ENCODE measurements at regions not wholly inside any gene's neighbourhood (a gene's known extent, or its start where the extent isn't known, plus 50 kb on each side); places are given as distances from the start of the nearest gene placed in this dataset.

DNA sequence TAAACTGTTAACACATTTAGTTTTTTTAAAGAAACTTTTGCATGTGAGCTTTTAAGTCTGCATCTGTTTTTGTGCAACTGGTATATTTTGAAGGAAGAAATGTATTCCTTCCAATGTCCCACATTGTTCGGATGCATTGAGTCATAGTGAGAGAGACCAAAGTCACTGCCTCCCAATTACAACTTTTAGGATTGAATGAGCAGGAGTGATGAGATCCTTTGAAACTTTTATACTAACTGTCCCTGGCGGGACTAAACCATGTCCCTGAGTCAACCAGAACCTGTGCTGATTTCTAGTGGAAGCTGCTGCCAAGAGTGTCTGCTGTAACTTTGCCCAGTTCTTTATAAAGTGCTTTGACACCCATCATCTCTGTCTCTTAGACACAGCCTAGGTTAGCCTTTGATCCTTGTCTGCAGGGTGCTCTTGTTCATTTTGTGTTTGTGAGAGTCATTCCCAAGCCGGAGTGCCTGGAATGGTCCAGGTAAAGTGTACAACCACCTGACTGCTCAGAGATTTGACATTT lies 122.7 kb downstream of the ZNF518B start:
- DNase-seq (ENCODE audit: low spot score): no peak

DNA sequence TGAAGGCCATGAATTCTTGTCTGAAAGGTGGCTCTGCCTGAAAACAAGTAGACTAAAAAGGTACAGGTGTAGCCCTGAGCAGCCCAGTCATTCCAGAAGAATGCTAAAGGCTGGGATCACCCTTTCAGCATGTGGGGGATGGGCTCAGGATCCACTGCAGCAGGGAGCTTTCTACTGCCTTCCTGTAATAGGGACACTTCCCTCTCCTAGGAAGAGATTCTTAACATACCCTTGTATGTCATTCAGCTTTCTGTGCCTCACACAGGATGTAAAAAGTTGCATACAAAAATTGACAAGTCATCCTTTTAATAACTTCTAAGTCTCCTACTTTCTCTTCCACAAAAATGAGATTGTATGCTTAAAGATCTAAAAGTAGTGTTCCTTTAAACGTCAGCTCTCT lies 123.3 kb downstream of the ZNF518B start:
- DNase-seq (ENCODE audit: low spot score): no peak

DNA sequence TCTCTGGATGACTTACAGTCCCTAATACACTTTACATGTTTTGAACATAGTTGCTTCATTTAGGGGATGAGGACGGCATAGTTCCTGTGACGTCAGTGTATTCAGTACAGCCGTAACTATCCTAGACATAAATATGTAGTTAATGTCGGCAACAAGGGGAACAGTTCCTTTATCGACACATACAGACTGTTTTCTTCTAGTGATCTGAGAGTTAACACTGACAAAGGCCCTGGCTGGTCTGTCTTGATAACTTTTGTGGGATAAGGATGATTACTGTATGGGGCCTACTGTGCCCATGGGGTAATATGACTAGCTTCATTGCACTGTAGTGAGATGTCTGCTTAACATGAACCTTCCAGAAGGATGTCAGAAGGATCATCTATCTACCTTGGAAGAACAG lies 131.2 kb downstream of the ZNF518B start:
- no peak for DNase-seq (ENCODE audit: low spot score)

DNA sequence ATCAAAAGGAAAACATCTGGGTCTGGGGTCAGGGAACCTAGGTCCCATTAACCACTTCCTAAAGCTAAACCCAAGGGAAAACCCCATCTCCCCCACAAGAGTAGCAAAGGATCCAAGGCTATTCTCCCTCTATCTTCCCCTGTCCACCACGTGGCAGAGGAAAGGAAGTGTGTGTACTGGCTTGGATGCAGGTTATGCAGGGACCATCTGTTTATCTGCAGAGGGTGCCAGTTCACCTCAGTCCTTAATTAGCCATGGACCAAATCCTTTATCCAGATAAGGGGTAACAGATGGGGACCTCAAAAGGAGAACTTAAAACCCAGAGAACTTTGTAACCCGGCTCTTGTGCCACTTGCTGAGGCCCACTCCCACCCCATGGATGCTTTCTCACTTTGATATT lies 135.3 kb downstream of the ZNF518B start:
- DNase-seq (ENCODE audit: low spot score): no peak

DNA sequence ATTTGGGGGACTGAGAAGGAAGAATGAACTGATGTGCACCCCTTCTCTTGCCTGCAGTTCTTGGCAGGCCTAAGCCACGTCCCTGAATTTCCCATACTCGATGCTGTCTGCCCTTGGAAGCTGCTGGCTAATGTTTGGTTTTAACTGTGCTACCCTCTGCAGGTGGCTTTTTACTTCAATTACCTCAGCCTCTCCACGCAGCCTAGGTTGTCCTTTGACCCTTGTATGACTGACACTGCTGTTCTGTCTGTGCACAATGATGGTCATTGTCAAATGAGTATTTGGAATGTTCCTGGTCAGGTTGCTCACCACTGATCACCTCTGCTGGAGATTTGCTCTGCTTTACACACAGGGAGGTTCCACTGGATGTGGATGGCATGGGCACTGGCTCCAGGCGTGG lies 137.1 kb downstream of the ZNF518B start:
- no peak for DNase-seq (ENCODE audit: low spot score)

DNA sequence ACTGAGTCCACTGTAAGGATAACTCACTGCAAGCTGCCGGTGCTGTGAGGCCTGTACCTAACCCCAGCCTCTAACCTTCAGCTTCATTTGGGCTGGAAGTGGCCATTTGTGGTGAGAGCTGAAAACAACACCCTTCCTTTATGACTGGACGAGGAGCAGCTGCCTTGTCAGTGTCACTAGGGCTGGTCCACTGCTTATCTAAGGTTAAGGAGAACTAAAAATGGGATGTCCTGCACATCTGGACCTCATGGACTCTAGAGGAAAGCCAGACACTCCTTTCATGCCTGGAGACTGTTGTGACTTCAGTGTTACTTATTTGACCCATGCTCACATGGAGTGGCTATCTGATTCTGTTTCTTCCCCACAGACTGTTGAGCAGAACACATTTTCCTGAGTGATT lies 139.9 kb downstream of the ZNF518B start:
- no peak for DNase-seq (ENCODE audit: low spot score)

DNA sequence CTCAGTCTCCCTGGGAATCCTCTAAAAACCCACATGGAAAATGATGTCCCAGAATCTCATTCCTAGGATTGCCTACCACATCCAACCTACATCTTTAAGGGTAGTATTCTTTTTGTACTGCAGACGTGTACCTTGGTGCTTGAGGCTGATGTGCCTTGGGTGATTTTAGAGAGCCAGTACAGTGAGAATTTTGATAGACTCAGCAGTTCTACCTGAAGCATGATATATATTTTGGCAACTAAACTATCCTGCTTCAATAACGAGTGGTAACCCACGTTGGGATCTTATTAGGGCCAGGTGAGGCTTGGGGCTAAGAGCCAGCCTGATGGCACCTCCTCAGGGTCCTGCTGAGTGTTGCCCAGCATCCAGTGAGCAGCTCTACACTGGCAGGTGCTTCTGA lies 140.4 kb downstream of the ZNF518B start:
- DNase-seq (ENCODE audit: low spot score): no peak

DNA sequence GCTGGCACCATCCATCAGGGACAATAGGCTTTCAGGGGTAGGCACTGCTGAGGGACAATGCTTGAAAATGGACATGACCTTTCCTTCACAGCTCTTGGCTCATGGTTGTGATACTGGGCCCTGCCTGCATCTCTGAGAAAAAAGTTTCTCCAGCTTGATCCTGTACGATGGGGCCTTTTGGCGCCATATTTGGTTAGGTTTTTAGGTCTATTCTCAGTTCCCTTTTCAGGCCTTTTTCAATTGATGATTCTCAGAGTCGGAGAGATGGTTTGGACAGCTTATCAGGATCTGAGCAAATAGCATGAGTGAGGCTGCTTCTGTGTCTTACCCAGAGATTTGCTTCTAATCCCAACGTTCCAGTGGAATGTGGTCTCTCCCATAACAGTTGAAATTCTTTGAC lies 141.6 kb downstream of the ZNF518B start:
- no peak for DNase-seq (ENCODE audit: low spot score)

DNA sequence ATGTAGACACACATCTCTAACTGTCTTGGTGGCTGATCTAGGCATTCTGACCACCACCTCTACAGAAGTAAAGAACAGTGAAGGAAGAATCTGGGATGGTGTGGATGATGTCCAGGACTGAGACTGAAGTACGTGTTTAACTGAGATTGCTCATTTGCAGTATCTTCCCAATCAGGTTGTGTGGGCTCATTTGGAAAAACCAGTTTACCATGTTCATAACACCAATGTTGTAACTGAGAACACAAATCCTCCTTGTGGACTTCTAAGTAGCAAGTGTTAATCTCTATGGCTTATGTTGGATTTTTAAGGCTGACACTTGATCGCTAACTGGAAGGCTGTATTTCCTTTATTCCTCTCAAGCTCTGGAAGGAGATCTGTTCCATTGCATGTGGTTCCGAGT lies 144.7 kb downstream of the ZNF518B start:
- no peak for DNase-seq (ENCODE audit: low spot score)

DNA sequence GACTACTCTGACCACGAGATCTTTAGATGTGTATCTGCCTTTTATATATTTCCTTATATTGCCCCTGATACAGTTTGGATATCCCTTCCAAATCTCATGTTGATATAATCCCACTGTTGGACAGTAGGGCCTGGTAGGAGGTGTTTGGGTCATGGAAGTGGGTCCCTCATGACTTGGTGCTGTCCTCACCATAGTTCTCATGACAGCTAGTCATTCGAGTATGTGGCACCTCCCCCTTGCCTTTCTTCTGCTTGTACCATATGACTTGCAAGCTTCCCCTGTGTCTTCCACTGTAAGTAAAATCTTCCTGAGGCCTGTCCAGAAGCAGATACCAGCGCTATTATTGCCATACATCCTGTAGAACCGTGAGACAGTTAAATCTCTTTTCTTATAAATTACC lies 145.3 kb downstream of the ZNF518B start:
- no peak for DNase-seq (ENCODE audit: low spot score)

DNA sequence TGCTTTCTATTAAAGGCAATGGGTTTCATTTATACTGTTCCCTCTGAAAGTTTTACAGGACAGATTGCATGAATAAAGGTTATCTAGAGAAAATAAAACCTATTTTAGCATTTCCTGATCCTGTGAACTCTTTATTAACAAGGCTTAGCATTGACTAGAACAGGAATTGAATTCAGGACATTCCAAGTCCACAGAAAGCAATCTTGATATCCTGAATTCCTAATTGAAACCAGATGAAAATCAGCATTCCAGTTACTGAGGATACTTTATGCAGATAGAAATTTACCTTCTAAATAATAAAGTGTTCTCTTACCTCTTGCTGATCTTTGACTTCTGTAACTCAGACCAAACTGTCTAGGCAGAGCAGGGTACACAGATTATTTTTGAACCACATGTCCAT lies 151.4 kb downstream of the ZNF518B start:
- no peak for DNase-seq (ENCODE audit: low spot score)

DNA sequence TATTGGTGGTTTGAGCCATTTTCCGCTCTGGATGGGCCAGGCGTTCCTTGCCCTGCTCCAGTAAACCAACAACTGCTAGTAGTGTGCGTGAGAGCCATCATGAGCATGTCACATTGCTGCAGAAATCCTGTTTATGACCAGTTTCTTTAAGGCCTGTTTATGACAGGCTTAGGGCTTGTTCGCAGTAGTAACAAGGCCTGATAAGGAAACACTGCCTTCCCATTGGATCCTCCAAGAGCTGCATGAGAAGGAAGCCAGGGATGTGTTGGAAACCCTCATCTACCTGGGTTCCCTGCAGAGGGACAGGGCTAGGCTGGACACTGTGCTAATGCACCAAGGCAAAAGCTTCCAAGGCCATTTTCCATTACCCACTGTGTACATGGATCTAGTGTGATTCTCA lies 153.9 kb downstream of the ZNF518B start:
- DNase-seq (ENCODE audit: low spot score): no peak

DNA sequence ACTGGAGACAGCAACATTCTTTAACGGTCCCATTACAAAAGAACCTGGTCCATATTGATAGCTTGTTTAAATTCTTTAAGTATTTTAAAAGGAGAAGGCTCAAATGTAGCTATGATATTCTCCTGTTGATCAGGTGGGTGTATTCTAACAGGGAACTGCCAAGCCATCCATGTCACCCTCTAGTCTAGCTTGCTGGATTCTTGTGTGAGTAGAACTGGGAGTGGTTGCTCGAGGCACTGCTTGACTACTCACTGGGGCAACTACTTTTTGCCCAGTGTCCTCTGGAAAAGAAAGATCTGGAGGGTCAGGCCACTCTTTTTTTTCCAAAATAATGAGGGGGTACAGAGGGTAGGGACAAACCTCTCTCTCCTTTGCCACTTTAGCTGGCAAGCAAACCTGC lies 155.1 kb downstream of the ZNF518B start:
- no peak for DNase-seq (ENCODE audit: low spot score)

DNA sequence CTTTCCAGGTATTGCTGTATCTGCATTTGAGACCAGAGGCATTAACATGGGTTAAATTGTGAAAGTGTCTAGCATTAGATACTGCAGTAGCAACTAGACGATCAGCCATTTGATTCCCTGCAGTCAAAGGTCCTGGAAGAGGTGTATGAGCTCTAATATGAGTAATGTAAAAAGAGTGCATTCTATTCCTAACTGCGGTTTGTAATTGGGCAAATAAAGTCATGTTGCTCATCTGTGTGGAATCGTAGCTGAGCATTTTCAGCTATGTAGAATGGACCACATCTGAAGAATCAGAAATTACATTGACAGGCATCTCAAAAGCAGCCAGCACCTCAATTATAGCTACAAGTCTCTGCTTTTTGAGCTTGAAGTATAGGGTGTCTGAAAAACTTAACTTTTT lies 157.6 kb downstream of the ZNF518B start:
- DNase-seq (ENCODE audit: low spot score): no peak

DNA sequence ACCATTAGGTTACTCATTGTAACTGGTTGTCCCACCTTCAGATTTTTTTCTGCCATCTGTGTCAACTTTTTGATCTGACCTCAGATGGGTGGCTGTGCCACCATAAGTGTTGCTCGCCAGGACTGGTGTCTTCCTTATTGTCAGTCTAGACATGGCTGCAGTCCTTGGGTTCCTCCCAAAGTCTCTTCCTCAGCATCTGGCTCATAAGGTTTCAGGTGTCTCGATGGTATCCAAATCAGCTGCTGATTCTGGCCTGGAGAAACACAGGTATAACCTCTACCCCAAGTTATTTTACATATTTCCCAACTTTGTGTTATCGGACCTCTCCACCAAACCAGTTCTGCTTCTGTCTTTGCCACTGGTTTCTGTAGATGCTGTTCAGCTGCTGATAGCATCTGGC lies 158.5 kb downstream of the ZNF518B start:
- no peak for DNase-seq (ENCODE audit: low spot score)

DNA sequence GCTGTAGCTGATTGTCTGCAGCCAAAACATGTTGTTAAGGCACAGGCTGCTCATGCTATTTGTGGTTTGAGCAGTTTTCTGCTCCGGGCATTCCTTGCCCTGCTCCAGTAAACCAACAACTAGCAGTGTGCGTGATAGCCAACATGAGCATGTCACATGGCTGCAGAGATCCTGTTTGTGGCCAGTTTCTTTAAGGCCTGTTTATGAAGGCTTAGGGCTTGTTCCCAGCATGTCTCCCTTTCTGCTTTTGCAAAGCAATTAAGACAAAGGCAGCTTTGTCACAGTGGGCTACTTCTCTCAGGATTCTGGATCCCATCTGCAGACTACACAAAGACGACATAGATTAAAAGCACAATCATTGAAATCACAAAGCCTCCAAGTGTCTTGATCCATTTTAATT lies 160.5 kb downstream of the ZNF518B start:
- DNase-seq (ENCODE audit: low spot score): peak; percentile 51

DNA sequence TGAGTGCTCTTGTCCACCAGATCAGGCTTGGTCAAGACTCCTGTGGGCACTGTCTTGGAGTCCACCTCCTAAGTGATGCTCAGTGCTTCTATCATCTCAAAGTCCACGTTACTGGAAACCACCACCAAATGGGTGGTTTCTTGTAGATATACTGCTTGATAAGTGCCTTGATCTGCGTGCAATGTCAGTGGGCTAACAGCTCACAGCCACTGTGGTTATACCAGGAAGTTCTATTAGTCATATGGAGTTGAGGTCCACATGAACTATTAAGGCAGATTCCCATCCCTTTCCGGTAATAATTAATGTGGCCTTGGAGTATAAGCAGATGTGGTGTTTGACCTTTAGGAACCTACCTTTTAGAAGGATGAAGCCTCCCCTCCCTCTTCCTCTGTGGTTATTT lies 161.9 kb downstream of the ZNF518B start:
- DNase-seq (ENCODE audit: low spot score): no peak

DNA sequence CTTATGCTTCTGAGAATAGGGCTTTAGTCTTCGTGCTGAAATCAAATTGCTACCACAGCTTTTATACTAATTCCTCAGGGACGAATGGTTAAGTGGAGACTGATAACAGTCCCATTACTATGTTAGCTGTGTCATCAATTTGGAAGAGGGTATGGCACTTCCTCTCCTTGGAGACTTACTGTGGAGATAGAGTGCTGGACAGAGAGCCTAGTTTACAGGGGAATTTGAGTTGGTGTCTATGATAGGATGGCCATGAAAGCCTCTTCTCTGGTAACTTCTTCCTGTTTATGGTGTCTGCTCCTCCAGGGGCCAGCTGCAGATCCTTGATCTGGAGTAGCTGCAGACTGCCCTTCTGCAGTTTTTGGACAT lies 167.7 kb downstream of the ZNF518B start:
- no peak for DNase-seq (ENCODE audit: low spot score)

DNA sequence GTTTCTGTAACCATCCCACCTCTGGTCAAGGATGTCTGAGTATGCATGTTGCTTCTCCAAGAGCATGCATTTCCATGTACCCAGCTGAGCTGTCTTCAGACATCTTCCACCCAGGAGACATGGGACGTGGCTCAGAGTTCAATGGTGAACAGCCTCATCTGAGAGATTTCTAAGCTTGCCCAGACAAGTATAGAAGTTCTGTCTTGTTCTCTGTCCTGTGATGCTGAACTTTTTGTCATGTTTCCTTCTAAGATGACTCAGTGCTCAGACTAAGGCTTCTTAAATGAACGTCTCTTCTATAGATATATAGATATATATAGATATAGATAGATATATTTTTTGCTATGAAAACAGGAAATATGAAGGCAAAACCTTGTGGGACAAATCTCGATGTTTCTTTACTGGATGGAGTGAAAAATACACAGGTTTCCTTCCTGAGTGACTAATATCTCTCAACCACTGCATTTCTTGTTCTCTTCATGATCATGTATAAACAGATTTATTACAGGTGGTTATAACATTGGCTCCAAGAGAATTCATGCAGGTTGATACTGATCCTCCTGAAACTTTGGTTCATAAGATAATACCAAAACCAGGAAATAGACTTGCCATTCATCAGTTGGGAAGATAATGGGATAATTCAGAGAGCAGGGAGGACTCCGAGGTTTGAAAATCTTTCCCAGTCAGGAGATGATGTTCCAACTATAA lies 168.2 kb downstream of the ZNF518B start:
- no peak for DNase-seq (ENCODE audit: low spot score)

DNA sequence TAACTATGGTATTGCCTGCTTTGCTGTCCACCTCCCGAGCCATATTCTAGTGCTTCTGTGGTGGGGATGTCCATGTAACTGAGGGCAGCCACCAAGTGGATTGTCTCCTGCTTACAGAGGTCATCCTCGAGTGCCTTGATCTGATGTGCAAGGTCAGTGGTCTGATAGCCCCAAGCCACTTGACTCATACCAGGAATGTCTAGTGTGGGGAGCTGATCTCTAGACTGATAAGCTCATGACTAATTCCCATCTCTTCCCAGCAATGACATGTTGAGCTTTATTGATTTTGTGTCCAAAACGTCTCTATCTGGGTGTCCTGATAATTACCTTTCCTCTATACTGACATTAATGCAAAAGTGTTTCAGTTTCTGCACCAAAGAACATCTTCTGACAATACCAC lies 168.4 kb upstream of the WDR1 start:
- no peak for DNase-seq (ENCODE audit: low spot score)

DNA sequence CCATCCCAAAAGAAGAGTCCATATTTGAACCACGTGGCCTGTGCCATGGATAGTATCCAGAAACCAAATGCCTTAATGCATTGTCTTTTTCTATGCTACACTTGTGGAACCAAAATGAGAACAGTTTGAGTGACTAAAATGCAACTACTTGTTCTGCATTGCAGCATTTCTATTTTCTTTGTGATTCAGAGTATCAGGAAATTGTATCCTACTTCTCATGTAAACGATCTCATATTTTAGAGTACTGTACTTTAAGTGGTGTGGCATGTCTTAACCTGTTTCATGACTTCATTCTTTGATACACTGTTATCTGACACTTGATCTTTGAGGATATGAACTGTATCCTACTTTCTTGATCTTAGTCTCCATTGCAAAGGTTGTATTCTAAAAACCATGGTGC lies 167.2 kb upstream of the WDR1 start:
- no peak for DNase-seq (ENCODE audit: low spot score)

DNA sequence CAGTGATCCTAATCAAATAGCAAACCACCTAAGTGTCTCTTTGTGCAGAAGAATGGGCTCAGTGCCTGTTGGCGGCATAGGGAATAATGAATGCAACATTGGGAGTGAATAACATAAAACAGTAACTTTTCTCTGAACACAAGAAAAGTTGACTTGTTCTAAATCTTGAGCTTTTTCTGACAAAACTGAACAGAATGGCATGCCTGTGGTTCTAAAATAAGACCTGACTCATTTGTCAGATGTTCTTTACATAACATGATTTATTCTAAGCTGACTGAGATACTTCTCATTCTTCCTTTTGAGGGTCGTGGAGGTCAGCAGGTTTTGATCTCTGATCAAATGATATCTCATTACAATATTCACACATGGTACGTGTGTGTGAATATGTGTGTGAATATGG lies 165.4 kb upstream of the WDR1 start:
- no peak for DNase-seq (ENCODE audit: low spot score)

DNA sequence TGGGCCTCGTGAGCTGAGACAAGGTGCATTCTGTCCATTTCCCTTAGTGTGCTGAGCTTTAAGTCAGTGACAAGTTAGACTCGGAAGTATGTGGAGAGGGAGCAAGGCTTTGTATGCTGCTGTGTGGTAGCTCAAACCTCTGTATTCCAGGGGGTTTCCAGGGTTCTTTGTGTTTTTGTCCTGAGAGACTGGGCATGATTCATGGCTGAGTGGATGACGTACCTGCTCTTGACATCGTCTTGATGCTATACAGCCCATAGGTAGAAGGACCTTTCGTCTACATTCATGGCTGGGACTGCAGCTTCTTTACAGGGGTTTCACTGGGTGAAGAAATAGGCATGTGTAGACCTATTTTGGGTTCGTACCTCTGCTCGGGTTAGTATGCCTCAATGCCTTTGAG lies 162.7 kb upstream of the WDR1 start:
- no peak for DNase-seq (ENCODE audit: low spot score)

DNA sequence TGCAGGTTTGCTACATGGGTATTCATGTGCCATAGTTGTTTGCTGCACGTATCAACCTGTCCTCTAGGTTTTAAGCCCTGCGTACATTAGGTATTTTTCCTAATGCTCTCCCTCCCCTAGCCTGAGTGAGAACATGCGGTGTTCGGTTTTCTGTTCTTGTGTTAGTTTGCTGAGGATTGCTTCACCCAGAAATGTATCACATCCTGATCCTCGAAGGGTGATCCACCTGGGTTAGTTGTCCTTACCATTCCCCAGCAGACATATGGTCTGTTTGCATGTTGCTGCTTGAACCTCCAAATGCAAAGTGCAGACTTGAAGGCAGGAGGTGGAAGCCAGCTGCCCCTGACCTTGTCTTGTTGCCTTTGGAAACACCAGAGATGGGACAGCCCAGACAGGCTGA lies 161.5 kb upstream of the WDR1 start:
- no peak for DNase-seq (ENCODE audit: low spot score)

Data from H4 (cell line).